Stimulated activated naive CD8-positive, alpha-beta T cell treated with anti-CD3 and anti-CD28 coated beads, Interleukin-15, Interleukin-2, amounts not matched to agents 100 ng/mL and 50 ng/mL, for 24 hours (primary cell): ENCODE measurements at regions not wholly inside any gene's neighbourhood (a gene's known extent, or its start where the extent isn't known, plus 50 kb on each side); places are given as distances from the start of the nearest gene placed in this dataset.

ENCODE experiments used
- H3K27ac Mint-ChIP-seq: one replicate; pipeline ENCODE4 v1.8.0; 2021; ENCODE audit warnings: mild to moderate bottlenecking, mixed read lengths
- H3K27me3 Mint-ChIP-seq: one replicate; pipeline ENCODE4 v1.8.0; 2021; ENCODE audit warnings: mixed read lengths
- H3K36me3 Mint-ChIP-seq: one replicate; pipeline ENCODE4 v1.8.0; 2021; ENCODE audit warnings: low read depth, mixed read lengths
- H3K4me1 Mint-ChIP-seq: one replicate; pipeline ENCODE4 v1.8.0; 2021; ENCODE audit warnings: low read depth, mixed read lengths
- H3K4me3 Mint-ChIP-seq: one replicate; pipeline ENCODE4 v1.8.0; 2021; ENCODE audit warnings: mild to moderate bottlenecking, mixed read lengths
- H3K9me3 Mint-ChIP-seq: one replicate; pipeline ENCODE4 v1.8.0; 2021; ENCODE audit warnings: mixed read lengths

GRCh38 chr11:70573701-70574151 lies 175.4 kb downstream of the CTTN start:
- Mint-ChIP-seq H3K27me3 (peaks cover 7% of the 10 kb centered on the region), H3K9me3 (no peaks in the 10 kb centered on the region), H3K27ac (no peak overlapping the region), H3K4me3 (no peak overlapping the region), H3K4me1 (no peaks in the 10 kb centered on the region), H3K36me3 (no peaks in the 10 kb centered on the region)

DNA sequence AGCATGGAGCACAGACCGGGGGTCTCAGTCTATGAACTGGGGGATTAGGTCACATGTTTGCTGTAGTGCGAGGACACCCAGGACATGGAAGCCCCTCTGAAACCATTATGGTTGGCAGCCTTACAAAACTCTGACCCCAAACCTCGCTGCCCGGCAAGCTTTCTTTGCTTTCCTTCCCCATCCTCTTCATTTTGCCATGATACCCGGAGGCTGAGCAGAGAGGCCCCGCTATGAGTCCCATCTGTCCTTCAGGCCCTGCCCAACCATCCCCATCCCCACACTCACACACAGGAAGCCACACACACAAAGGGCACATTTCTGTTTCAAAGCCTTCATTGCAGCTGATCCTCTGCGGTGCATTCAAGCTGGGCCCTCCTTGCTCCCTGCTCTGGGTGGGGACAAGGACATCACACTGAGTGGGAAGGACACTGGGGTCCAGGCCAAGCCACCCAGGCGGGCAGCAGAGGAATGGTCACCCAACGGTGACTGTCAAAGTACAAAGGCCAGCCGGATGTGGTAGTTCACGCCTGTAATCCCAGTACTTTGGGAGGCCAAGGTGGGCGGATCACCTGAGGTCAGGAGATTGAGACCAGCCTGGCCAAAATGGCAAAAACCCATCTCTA lies 176.5 kb downstream of the CTTN start:
- H3K36me3 Mint-ChIP-seq = no peaks in the 10 kb centered on the region
- no peak overlapping the region for H3K4me3 Mint-ChIP-seq
- no peaks in the 10 kb centered on the region for H3K9me3 Mint-ChIP-seq
- no peaks in the 10 kb centered on the region for H3K4me1 Mint-ChIP-seq
- H3K27ac Mint-ChIP-seq = no peak overlapping the region
- H3K27me3 Mint-ChIP-seq = peaks cover 4% of the 10 kb centered on the region

DNA sequence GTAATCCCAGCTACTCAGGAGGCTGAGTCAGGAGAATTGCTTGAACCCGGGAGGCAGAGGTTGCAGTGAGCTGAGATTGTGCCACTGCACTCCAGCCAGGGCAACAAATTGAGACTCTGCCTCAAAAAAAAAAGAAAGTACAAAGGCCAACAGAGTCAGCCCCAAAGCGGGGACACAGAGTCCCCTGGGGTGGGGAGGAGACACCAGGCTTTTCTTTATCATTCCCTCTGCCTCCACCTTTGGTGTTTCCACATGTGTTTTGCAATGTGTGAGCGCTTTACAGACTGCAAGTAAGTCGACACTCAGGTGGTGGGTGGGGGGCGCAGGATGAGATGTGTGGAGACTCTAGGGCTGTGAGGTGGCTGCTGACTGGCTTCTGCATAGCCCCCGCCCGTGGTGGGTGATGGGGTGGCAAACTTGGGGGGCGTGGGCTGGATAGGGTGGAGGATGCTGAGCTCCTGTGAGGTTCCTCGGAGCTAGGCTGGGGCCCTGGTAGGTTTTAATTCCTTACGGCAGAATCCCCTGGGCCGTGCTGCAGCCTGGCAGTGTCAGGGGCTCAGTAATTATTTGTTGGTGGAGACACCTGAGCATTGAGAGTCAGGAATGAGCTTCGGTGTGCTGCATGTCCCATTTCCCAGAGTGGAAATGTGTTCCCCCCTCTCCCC lies 177.2 kb downstream of the CTTN start:
- no peaks in the 10 kb centered on the region for H3K4me1 Mint-ChIP-seq
- no peaks in the 10 kb centered on the region for H3K9me3 Mint-ChIP-seq
- H3K27me3 Mint-ChIP-seq = peaks cover 4% of the 10 kb centered on the region
- no peaks in the 10 kb centered on the region for H3K36me3 Mint-ChIP-seq
- H3K4me3 Mint-ChIP-seq = no peak overlapping the region
- H3K27ac Mint-ChIP-seq = no peak overlapping the region

- Mint-ChIP-seq H3K36me3 (no peaks in the 10 kb centered on the region), H3K27me3 (no peaks in the 10 kb centered on the region), H3K4me1 (no peaks in the 10 kb centered on the region), H3K4me3 (no peak overlapping the region), H3K27ac (no peak overlapping the region), H3K9me3 (no peaks in the 10 kb centered on the region)
These were observed 178.9 kb downstream of the CTTN start for GRCh38 chr11:70577258-70577603.

DNA sequence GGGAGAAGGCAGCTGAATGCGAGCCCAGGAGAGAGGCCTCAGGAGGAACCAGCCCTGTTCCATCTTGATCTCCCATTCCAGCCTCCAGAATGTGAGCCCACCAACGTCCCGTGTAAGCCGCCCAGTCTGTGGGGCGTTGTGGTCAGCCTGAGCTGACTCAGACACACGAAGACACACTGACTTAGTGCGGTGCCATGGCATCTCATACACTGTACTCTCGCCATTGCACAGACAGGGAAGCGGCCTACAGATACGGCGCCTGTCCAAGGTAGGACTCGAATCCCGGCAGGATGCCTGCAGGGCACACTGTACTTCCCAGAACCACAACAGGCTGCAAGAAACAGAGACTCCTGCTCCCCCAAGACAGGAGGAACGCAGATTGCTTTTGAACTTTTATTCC lies 179.6 kb downstream of the CTTN start:
- H3K27ac Mint-ChIP-seq = no peak overlapping the region
- H3K36me3 Mint-ChIP-seq = no peaks in the 10 kb centered on the region
- no peaks in the 10 kb centered on the region for H3K9me3 Mint-ChIP-seq
- H3K27me3 Mint-ChIP-seq = no peaks in the 10 kb centered on the region
- no peak overlapping the region for H3K4me3 Mint-ChIP-seq
- H3K4me1 Mint-ChIP-seq = no peaks in the 10 kb centered on the region

DNA sequence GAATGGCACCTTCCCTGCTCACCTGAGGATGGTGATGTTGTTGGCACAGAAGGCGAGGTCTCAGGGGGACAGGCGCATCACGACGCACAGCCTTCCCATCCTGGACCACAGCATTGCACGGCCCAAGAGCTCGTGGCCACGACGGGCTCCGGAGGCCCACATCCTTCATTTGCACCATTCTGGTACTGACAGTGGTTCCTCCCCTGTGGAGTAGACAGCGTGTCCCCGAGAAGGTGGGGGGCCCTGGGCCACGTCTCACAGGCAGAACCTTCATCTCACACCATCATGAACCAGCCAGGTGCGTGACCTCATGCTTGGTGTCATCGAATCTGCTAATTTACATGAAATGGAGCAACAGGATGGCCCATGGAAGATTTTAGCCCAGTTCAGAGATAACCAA lies 180.0 kb downstream of the CTTN start:
- Mint-ChIP-seq H3K9me3 (no peaks in the 10 kb centered on the region), H3K27ac (no peak overlapping the region), H3K4me3 (no peak overlapping the region), H3K36me3 (no peaks in the 10 kb centered on the region), H3K4me1 (no peaks in the 10 kb centered on the region), H3K27me3 (no peaks in the 10 kb centered on the region)

GRCh38 chr11:70578831-70579230 lies 180.5 kb downstream of the CTTN start:
- H3K4me3 Mint-ChIP-seq = no peak overlapping the region
- H3K4me1 Mint-ChIP-seq = no peaks in the 10 kb centered on the region
- no peak overlapping the region for H3K27ac Mint-ChIP-seq
- H3K36me3 Mint-ChIP-seq = no peaks in the 10 kb centered on the region
- no peaks in the 10 kb centered on the region for H3K9me3 Mint-ChIP-seq
- H3K27me3 Mint-ChIP-seq = no peaks in the 10 kb centered on the region

DNA sequence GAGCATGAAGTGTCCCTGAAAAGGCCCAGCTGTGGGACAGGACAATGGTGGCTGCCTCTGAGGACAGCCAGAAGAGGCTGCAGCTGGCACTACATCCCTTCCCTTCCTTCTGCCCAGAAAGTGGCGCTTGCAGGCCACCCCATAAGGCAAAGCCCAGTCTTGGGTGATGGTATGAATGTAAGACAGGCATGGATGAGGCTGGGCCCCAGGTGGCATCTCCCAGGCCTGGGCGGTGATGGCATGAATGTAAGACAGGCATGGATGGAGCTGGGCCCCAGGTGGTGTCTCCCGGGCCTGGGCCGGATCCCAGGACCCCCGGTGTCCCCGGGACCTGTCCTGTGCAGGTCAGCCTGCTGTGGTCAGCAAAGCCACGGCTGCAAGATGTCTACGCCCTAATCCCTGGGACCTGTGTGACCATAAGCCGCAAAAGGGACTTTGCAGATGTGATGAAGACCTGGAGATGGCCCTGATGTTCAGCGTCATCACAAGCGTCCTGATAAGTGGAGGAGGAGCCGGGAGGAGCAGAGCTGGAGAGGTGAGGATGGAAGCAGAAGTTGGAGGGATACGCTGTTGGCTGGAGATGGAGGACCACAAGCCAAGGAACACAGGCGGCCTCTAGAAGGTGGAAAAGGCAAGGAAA lies 181.1 kb downstream of the CTTN start:
- no peak overlapping the region for H3K4me3 Mint-ChIP-seq
- no peaks in the 10 kb centered on the region for H3K36me3 Mint-ChIP-seq

GRCh38 chr11:70580036-70580805 lies 181.9 kb downstream of the CTTN start:
- H3K27ac Mint-ChIP-seq = no peak overlapping the region
- no peaks in the 10 kb centered on the region for H3K36me3 Mint-ChIP-seq
- H3K9me3 Mint-ChIP-seq = no peaks in the 10 kb centered on the region
- H3K27me3 Mint-ChIP-seq = no peaks in the 10 kb centered on the region
- no peaks in the 10 kb centered on the region for H3K4me1 Mint-ChIP-seq
- H3K4me3 Mint-ChIP-seq = no peak overlapping the region

More for the DNA sequence above, 181.1 kb downstream of the CTTN start:
- no peaks in the 10 kb centered on the region for H3K9me3 Mint-ChIP-seq
- no peak overlapping the region for H3K27ac Mint-ChIP-seq
- no peaks in the 10 kb centered on the region for H3K27me3 Mint-ChIP-seq
- no peaks in the 10 kb centered on the region for H3K4me1 Mint-ChIP-seq

- H3K4me1 Mint-ChIP-seq = no peaks in the 10 kb centered on the region
These were observed 183.9 kb downstream of the CTTN start for GRCh38 chr11:70581991-70582885.

DNA sequence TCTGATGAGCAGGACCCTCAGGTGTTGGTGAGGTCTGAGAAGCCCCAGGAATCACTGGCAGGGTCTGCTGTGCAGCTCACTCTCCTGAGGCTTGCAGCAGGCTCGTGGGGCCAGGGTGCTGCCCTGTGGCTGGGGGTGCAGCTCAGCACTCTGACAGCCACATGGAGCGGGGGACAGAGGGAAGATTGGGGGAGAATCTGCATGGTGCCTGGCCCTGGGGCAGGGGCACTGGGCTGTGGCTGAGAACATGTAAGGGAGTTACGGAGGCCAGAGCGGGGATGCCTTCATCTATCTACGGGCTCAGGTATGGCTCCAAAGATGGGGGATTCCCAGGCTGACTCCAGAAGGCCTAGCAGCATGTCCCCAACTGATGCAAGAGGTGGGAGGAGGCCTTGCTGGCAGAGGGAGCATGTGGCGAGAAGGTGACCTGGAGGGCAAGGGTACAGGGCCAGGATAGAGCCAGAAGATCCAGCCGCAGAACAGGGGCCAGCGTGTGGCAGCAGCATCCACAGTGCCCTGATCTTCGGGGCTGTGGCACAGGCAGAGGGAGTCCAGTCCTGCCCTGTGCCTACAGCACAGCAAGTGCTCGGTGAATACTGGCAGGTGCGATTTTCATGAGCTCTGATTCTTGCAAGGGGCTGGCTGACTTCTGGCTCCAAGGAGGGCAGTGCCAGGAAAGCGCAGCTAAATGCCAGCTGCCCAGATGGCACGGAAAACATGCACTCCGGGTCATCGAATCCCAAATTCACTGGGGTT lies 184.7 kb downstream of the CTTN start:
- Mint-ChIP-seq H3K36me3 (no peaks in the 10 kb centered on the region), H3K4me1 (no peaks in the 10 kb centered on the region), H3K27me3 (peaks cover 15% of the 10 kb centered on the region), H3K4me3 (no peak overlapping the region), H3K9me3 (no peaks in the 10 kb centered on the region), H3K27ac (no peak overlapping the region)

More at GRCh38 chr11:70581991-70582885, 183.9 kb downstream of the CTTN start:
- peaks cover 11% of the 10 kb centered on the region for H3K27me3 Mint-ChIP-seq
- no peaks in the 10 kb centered on the region for H3K9me3 Mint-ChIP-seq
- no peak overlapping the region for H3K27ac Mint-ChIP-seq
- H3K36me3 Mint-ChIP-seq = no peaks in the 10 kb centered on the region
- H3K4me3 Mint-ChIP-seq = no peak overlapping the region

DNA sequence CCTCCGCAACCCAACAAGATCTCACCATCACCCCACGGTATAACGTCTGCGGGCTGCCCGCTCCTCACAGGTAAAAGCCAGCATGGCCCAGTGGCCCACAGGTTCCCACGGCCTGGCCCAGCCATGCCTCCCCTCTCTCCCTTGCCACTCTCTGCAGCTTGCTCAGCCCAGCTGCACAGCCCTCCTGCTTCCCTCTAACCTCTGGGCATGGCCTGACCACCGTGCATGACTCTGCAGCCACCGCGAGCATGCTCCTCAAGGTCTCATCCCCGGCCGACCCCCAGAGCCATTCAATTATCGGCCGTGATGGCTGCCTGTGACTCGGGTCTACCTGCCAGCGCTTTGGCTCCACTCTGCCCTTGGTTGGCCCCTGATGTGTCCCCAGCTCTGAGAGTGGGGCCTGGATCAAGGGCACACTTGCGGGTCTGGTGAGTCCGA lies 185.5 kb downstream of the CTTN start:
- Mint-ChIP-seq H3K27ac (no peak overlapping the region), H3K36me3 (no peaks in the 10 kb centered on the region), H3K9me3 (no peaks in the 10 kb centered on the region), H3K4me3 (no peak overlapping the region), H3K27me3 (peaks cover 20% of the 10 kb centered on the region), H3K4me1 (no peaks in the 10 kb centered on the region)

DNA sequence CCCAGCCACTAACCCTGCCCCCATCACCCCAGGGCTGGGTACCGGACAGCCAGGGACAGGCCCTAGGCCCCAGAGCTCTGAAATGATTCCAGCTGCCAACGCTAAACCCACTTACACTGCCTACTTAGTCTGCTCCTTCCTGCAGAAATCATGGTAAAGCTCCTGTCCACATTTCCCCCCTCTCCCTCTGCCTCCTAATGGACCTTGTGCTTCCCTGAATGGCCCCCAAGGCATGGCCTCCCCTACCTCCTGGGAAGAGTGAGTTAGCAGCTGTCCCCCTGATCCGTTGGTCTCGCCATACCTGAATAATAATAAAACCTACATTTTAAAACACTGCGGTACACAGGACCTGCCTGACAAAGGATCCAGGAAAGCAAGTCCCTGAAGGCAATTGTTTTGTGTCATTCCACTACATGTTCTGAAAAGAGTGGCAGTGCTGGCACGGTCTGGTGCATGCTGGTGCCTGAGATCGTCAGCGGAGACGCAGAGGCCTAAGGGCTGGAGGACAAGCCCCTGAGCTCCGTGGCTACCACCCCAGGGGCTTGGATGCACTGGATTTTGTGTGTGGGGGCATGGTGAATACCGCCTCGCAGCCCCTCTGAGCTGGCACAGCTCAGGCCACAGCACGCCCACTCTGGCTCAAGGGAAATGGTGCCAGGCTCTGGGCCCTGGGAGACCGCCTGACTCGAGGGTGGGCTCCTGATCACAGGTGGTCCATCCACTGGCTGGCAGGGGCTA lies 186.3 kb downstream of the CTTN start:
- no peak overlapping the region for H3K4me3 Mint-ChIP-seq
- no peaks in the 10 kb centered on the region for H3K36me3 Mint-ChIP-seq
- no peak overlapping the region for H3K27ac Mint-ChIP-seq
- H3K27me3 Mint-ChIP-seq = peaks cover 25% of the 10 kb centered on the region
- H3K9me3 Mint-ChIP-seq = no peaks in the 10 kb centered on the region
- peaks cover 3% of the 10 kb centered on the region for H3K4me1 Mint-ChIP-seq
